ENCODE measurements at regions not wholly inside any gene's neighbourhood (a gene's known extent, or its start where the extent isn't known, plus 50 kb on each side); places are given as distances from the start of the nearest gene placed in this dataset.

DNA sequence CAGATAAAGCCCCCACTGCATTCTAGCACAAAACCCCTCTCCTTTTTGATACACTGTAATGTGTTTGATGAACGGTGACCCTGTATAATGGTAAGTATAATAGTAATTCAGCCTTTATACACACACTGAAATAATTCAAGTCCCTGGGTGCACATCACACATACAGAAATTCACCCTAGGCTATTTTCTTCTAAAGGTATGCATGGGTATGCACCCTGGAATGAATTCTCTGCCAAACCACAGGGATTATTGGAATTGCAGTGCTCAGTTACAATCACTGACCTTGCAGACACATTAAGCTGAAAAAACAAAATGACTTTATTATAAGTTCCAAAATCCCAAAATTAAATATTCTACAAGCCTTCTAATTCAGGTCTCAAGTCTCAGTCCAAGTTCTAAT is 245.9 kb upstream of the FAT3 start:
- H3K27me3 ChIP-seq (ENCODE audit: control insufficient read depth, insufficient read depth, low read length), result no peaks in the 10 kb centered on the region
- ChIA-PET CTCF (no interaction called here), POLR2A (ENCODE audit: unreplicated experiment) (no interaction called here)
- H3K79me1 ChIP-seq (ENCODE audit: low read depth in 1 of 2, low read length in 2 of 2), result no peaks in the 10 kb centered on the region
- TF ChIP-seq SMC3 (IDR thresholded peaks at IDR 0.05; ENCODE audit: low read depth, low read length) (no peak), FOS (IDR thresholded peaks at IDR 0.05; ENCODE audit: low read depth, low read length) (no peak), MAFK (IDR thresholded peaks at IDR 0.05; ENCODE audit: low read depth, low read length) (no peak)
- H4K8ac ChIP-seq (ENCODE audit: low read depth in 2 of 2, low read length in 2 of 2), result no peak overlapping the region
- no peak overlapping the region for H4K5ac ChIP-seq (ENCODE audit: low read depth, low read length)
- in situ Hi-C loops (cut with MboI; ENCODE audit: low sequenced_read_pairs) (no loop called here), intact Hi-C loops (cut with micrococcal nuclease) (no loop called here), dilution Hi-C loops (cut with HindIII; ENCODE audit: low sequenced_read_pairs, unreplicated experiment) (no loop called here)
- no peak overlapping the region for H3K4ac ChIP-seq (ENCODE audit: low read depth, low read length)
- H2BK120ac ChIP-seq (ENCODE audit: low read depth, low read length), result no peak overlapping the region
- no peak overlapping the region for H4K91ac ChIP-seq (ENCODE audit: insufficient read depth, low read depth, low read length)
- H2BK20ac ChIP-seq (ENCODE audit: low read depth, low read length), result no peak overlapping the region
- H3K9me3 ChIP-seq (ENCODE audit: control insufficient read depth, insufficient read depth, low read length), result peaks cover 9% of the 10 kb centered on the region
- H3K9me1 ChIP-seq (ENCODE audit: insufficient read depth, low read length), result no peaks in the 10 kb centered on the region
- no peak overlapping the region for H3K4me3 ChIP-seq (ENCODE audit: insufficient read depth, low read depth, low read length)
- no peak overlapping the region for H3K23ac ChIP-seq (ENCODE audit: low read depth, low read length)
- DNase-seq, result no peak
- no peak overlapping the region for H3K56ac ChIP-seq (ENCODE audit: extremely low read depth, insufficient read depth, low read length)
- H2BK15ac ChIP-seq (ENCODE audit: low read depth, low read length), result no peak overlapping the region
- H4K20me1 ChIP-seq (ENCODE audit: insufficient read depth, low read length), result no peaks in the 10 kb centered on the region
- no peak overlapping the region for H2BK5ac ChIP-seq (ENCODE audit: low read depth, low read length, poor library complexity, severe bottlenecking)
- BruUV-seq (replicated peaks), result no TSS peak
- ATAC-seq (ENCODE audit: low read depth), result no peak
- H3K4me1 ChIP-seq (ENCODE audit: control insufficient read depth, insufficient read depth, low read length), result peaks cover 2% of the 10 kb centered on the region; the same call in 1 of the 2 replicates
- no peak overlapping the region for H3K9ac ChIP-seq (ENCODE audit: low read depth, low read length)
- WGBS, 2 experiments (ENCODE audit: extremely low coverage in 2 of 2, insufficient read length in 1 of 2), result no CpG with 5 or more reads among the region's 1 CpG
- no peak overlapping the region for H3K4me2 ChIP-seq (ENCODE audit: low read depth, low read length)
- no peak overlapping the region for H2AFZ ChIP-seq (replicated peaks; ENCODE audit: low read length, poor library complexity)
- no peak overlapping the region for H3K18ac ChIP-seq (ENCODE audit: low read depth, low read length)
- no peak overlapping the region for H3K14ac ChIP-seq (replicated peaks; ENCODE audit: low read depth, low read length)
- no peaks in the 10 kb centered on the region for H3K36me3 ChIP-seq (ENCODE audit: control insufficient read depth, insufficient read depth, low read length)
- no peak overlapping the region for H3K27ac ChIP-seq (ENCODE audit: insufficient read depth, low read length)
- H2AK5ac ChIP-seq (ENCODE audit: low read depth, low read length), result no peak overlapping the region
- no peak overlapping the region for H2AK9ac ChIP-seq (replicated peaks; ENCODE audit: low read depth, low read length, poor library complexity)

Measured in IMR-90 (cell line).